PFSK-1 (cell line): ENCODE measurements at regions not wholly inside any gene's neighbourhood (a gene's known extent, or its start where the extent isn't known, plus 50 kb on each side); places are given as distances from the start of the nearest gene placed in this dataset.

Source experiments
- FOXP2 ChIP-seq: optimal IDR thresholded peaks from 2 replicates; pipeline ENCODE3; 2011; ENCODE audit warnings: borderline replicate concordance, control low read depth, inconsistent platforms; ENCODE audit not compliant: insufficient read depth; ENCODE audit errors: extremely low read length, extremely low read depth
- POLR2AphosphoS5 ChIP-seq: IDR thresholded peaks from 2 replicates; pipeline ENCODE4 v1.6.1; 2012; ENCODE audit warnings: low read depth, mild to moderate bottlenecking, control low read depth, low read length, moderate library complexity
- REST ChIP-seq, 2 experiments: IDR thresholded peaks; 2 replicates each; pipeline versions ENCODE4 v1.6.1 to v1.8.0; 2011 to 2012; ENCODE audit warnings: low read depth in 2 of 2, low read length in 2 of 2, control low read depth in 1 of 2, inconsistent platforms in 1 of 2, mild to moderate bottlenecking in 1 of 2, moderate library complexity in 1 of 2; ENCODE audit not compliant: insufficient read depth in 1 of 2
- SIN3A ChIP-seq: IDR thresholded peaks from 2 replicates; pipeline ENCODE4 v1.6.1; 2012; ENCODE audit warnings: mild to moderate bottlenecking, low read length, moderate library complexity, borderline replicate concordance; ENCODE audit not compliant: insufficient read depth
- TAF1 ChIP-seq: IDR thresholded peaks from 2 replicates; pipeline ENCODE4 v1.6.1; 2012; ENCODE audit warnings: low read length, control low read depth, borderline replicate concordance; ENCODE audit not compliant: insufficient read depth

DNA sequence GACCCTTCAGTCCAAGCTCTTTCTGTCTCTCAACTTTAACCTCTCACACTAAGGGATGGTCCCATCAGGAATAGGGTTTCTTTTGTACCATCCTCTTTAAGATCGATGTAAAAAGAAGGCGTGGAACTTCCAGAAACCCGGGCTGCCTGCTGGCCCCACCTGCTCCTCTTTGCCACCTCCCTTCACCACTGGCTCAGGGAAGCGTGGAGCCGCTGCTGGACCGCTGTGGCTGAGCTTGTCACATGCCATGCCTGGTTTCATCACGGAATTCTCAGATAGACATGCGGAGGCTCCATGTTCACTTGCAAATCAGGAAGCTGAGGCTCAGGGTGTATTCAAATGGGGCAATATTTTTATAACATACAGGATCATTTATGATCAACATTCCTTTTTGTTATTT lies 399.7 kb downstream of the BRD1 start:
- TF ChIP-seq FOXP2 (no peak), SIN3A (no peak), TAF1 (no peak), POLR2AphosphoS5 (no peak), REST (IDR thresholded peaks at IDR 0.05; ENCODE audit: insufficient read depth in 1 of 2, low read depth in 2 of 2, low read length in 2 of 2) (no peak)

DNA sequence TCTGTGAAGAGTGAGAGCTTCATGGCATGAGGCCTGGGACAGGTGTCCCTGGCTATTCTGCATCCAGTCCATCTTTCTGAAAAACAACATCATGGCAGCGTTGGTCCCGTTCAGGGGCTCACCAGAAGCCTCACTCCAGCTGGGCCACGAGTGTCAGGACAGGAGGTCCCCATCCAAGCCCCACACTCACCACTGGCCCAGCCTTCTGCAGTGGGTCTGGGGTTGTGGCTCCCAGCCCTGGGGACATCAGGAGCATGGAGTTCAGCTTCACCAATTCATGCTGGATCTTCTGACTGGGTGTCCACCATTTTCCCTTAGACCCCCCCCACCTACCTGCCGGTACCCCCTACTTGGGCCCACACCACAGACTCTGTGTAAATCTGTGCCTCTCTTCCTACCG lies 400.3 kb downstream of the BRD1 start:
- TF ChIP-seq REST (IDR thresholded peaks at IDR 0.05; ENCODE audit: insufficient read depth in 1 of 2, low read depth in 2 of 2, low read length in 2 of 2) (no peak), TAF1 (no peak), POLR2AphosphoS5 (no peak), SIN3A (no peak), FOXP2 (no peak)

DNA sequence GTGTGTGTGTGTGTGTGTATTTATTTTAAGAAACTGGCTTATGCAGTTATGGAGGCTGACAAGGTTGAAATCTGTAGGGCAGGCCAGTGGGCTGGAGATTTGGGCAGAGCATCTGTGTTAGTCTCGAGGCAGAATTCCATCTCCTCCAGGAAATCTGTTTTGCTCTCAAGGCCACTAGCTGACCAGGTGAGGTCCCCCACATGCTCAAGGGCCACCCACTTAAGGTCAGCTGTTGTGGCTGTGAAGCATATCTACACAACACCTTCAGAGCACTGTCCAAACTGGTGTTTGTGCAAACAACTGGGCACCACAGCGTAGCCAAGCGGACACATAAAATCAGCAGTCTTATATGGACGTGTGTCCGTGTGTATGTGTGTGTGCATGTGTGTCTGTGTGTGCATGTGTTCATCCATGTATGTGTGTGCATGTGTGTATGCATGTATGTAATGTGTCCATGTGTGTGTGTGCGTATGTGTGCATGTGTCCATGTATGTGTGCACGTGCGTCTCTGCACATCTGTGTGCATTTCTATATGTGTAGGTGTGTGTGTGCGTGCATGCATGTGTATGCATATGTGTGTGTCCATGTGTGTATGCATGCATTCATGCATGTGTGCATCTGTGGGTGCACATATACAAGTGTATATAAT lies 400.9 kb downstream of the BRD1 start:
- TF ChIP-seq REST (IDR thresholded peaks at IDR 0.05; ENCODE audit: insufficient read depth in 1 of 2, low read depth in 2 of 2, low read length in 2 of 2) (no peak), TAF1 (no peak), SIN3A (no peak), POLR2AphosphoS5 (no peak), FOXP2 (no peak)

GRCh38 chr22:49426098-49426497 lies 401.6 kb downstream of the BRD1 start:
- no peak for TF ChIP-seq TAF1
- TF ChIP-seq FOXP2 = no peak
- no peak for TF ChIP-seq SIN3A
- no peak for TF ChIP-seq REST (IDR thresholded peaks at IDR 0.05; ENCODE audit: insufficient read depth in 1 of 2, low read depth in 2 of 2, low read length in 2 of 2)
- TF ChIP-seq POLR2AphosphoS5 = no peak

- TF ChIP-seq SIN3A = no peak
- no peak for TF ChIP-seq POLR2AphosphoS5
- no peak for TF ChIP-seq TAF1
- TF ChIP-seq FOXP2 = no peak
- TF ChIP-seq REST (IDR thresholded peaks at IDR 0.05; ENCODE audit: insufficient read depth in 1 of 2, low read depth in 2 of 2, low read length in 2 of 2) = no peak
Observed at GRCh38 chr22:49425356-49425755, 402.3 kb downstream of the BRD1 start.
